ENCODE measurements at regions not wholly inside any gene's neighbourhood (a gene's known extent, or its start where the extent isn't known, plus 50 kb on each side); places are given as distances from the start of the nearest gene placed in this dataset.

DNA sequence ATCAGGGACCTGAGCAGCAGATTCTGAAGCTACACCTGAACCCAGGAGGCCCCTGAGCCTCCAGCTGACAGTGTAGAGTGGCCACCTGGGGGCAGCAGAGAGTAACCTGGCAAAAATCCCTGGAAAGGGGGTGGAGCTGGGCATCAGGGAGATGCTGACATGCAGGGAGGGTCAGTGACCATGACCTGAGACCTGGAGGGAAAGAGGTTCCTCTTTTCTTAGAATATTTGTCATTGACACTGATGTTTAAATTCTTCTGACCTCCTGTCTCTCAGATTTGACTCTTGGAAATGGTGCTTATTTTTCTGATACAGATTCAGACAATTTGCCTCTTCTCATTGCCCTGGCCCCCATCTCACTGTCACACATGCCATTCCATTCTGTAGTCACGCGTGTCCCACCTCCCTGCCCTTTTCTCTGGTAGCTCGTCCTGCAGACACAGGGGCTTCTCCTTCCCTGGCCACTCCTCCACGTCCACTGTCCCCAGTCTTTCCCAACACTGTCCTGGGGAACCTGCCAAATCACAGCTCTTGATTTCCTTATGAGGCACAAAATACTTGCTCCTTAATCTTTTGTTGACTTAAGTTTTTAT lies 117.2 kb upstream of the IGLL5 start:
- DNase-seq (no peak), ATAC-seq (ENCODE audit: low read depth) (peak; percentile 40)
- peaks cover 4% of the 10 kb centered on the region for H3K9me3 Mint-ChIP-seq
- no peaks in the 10 kb centered on the region for H3K36me3 Mint-ChIP-seq (ENCODE audit: low read depth)
- ChIA-PET POLR2A (interaction anchor here (0.8 kb wide), 1 partner anchor 25 kb away, joined by 4 read pairs; no protein-coding TSS in a partner anchor), CTCF (interaction anchor here (0.6 to 4.4 kb wide), 15 partner anchors 10 to 391 kb away, joined by 3 to 34 read pairs (median 5); no protein-coding TSS in a partner anchor)
- no peak overlapping the region for H3K4me3 Mint-ChIP-seq
- no peak overlapping the region for H3K27ac Mint-ChIP-seq
- H3K27me3 Mint-ChIP-seq = peaks cover 17% of the 10 kb centered on the region
- TF ChIP-seq, protein P1, sequence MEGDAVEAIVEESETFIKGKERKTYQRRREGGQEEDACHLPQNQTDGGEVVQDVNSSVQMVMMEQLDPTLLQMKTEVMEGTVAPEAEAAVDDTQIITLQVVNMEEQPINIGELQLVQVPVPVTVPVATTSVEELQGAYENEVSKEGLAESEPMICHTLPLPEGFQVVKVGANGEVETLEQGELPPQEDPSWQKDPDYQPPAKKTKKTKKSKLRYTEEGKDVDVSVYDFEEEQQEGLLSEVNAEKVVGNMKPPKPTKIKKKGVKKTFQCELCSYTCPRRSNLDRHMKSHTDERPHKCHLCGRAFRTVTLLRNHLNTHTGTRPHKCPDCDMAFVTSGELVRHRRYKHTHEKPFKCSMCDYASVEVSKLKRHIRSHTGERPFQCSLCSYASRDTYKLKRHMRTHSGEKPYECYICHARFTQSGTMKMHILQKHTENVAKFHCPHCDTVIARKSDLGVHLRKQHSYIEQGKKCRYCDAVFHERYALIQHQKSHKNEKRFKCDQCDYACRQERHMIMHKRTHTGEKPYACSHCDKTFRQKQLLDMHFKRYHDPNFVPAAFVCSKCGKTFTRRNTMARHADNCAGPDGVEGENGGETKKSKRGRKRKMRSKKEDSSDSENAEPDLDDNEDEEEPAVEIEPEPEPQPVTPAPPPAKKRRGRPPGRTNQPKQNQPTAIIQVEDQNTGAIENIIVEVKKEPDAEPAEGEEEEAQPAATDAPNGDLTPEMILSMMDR (IDR thresholded peaks at IDR 0.05) = peak; percentile 20
- peaks cover 28% of the 10 kb centered on the region for H3K4me1 Mint-ChIP-seq
- intact Hi-C loops (cut with micrococcal nuclease) = no loop called here

DNA sequence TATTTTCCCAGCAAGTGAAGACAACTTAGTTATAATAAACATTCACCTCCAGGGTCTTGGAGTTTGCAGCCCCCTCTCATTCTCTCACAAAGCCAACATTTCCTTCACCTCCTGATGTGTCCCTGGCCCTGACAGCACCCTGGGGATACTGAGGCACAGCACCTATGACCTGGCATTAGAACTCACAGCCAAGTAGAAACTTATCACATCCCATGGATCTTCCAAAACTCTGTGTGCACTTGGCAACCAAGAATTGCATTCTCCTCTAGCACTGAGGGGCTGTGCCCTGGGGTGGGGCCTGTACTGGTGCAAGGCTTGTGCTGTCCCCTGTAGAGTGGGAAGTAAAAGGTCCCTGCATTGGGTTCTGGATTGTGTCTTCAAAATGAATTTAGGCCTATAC lies 116.7 kb upstream of the IGLL5 start:
- intact Hi-C loops (cut with micrococcal nuclease) = no loop called here
- no peak for ATAC-seq (ENCODE audit: low read depth)
- Mint-ChIP-seq H3K9me3 (peaks cover 4% of the 10 kb centered on the region), H3K4me1 (peaks cover 31% of the 10 kb centered on the region), H3K27ac (no peak overlapping the region), H3K27me3 (peaks cover 17% of the 10 kb centered on the region), H3K4me3 (no peak overlapping the region), H3K36me3 (ENCODE audit: low read depth) (no peaks in the 10 kb centered on the region)
- TF ChIP-seq, protein P1 (IDR thresholded peaks at IDR 0.05) = no peak
- CTCF ChIA-PET = interaction anchor here (0.6 to 4.4 kb wide), 10 partner anchors 9 to 185 kb away, joined by 3 to 34 read pairs (median 5); no protein-coding TSS in a partner anchor
- POLR2A ChIA-PET = interaction anchor here (0.8 kb wide), 1 partner anchor 25 kb away, joined by 4 read pairs; no protein-coding TSS in a partner anchor
- DNase-seq = no peak

DNA sequence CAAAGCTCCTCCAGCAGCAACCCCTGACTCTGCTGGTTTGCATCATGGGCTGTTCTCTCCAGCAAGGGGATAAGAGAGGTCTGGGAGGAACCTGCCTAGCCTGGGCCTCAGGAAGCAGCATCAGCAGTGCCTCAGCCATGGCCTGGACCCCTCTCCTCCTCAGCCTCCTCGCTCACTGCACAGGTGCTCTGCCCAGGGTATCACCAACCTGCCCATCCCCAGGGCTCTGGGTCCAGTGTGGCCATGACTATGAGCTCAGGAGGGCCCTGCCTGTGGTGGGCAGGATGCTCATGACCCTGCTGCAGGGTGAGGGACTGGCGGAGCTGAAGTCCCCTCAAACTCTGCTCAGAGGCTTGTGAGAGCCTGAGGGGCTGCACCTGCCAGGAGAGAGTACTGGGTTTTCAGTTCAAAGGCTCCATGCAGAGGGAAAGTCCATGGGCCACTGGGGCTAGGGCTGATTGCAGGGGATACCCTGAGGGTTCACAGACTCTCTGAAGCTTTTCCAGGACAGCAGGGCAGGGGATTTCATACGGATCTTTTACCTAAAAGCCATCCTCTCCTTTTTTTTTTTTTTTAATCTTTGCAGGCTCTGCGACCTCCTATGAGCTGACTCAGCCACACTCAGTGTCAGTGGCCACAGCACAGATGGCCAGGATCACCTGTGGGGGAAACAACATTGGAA lies 115.8 kb upstream of the IGLL5 start:
- H3K4me1 Mint-ChIP-seq = peaks cover 31% of the 10 kb centered on the region
- DNase-seq = no peak
- intact Hi-C loops (cut with micrococcal nuclease) = no loop called here
- TF ChIP-seq, protein P1 (IDR thresholded peaks at IDR 0.05) = no peak
- ATAC-seq (ENCODE audit: low read depth) = no peak
- no peak overlapping the region for H3K27ac Mint-ChIP-seq
- H3K27me3 Mint-ChIP-seq = peaks cover 17% of the 10 kb centered on the region
- CTCF ChIA-PET = interaction anchor here (1.8 to 2.3 kb wide), 2 partner anchors 113 to 184 kb away, joined by 5 to 9 read pairs; no protein-coding TSS in a partner anchor
- no peak overlapping the region for H3K4me3 Mint-ChIP-seq
- no peaks in the 10 kb centered on the region for H3K36me3 Mint-ChIP-seq (ENCODE audit: low read depth)
- H3K9me3 Mint-ChIP-seq = peaks cover 4% of the 10 kb centered on the region
- POLR2A ChIA-PET = interaction anchor here (0.7 to 1.1 kb wide), 2 partner anchors 21 to 94 kb away, joined by 3 to 5 read pairs; no protein-coding TSS in a partner anchor

DNA sequence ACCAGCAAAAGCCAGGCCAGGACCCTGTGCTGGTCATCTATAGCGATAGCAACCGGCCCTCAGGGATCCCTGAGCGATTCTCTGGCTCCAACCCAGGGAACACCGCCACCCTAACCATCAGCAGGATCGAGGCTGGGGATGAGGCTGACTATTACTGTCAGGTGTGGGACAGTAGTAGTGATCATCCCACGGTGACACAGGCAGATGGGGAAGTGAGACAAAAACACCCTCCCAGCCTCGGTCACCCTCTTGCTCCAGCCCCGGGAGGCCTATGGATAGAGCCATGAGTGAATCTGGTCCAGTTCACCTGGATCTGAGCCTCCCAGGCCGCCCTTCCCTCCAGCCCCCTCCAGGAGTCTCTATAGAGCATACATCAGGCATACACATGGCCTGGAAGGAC lies 115.2 kb upstream of the IGLL5 start:
- ChIA-PET POLR2A (interaction anchor here (0.7 to 1.1 kb wide), 2 partner anchors 20 to 93 kb away, joined by 3 to 5 read pairs; no protein-coding TSS in a partner anchor), CTCF (interaction anchor here (1.8 to 2.3 kb wide), 2 partner anchors 112 to 184 kb away, joined by 5 to 9 read pairs; no protein-coding TSS in a partner anchor)
- H3K27ac Mint-ChIP-seq = no peak overlapping the region

More for the DNA sequence above, 115.2 kb upstream of the IGLL5 start:
- ATAC-seq (ENCODE audit: low read depth) (no peak), DNase-seq (no peak)
- TF ChIP-seq, protein P1 (IDR thresholded peaks at IDR 0.05) = no peak
- H3K27me3 Mint-ChIP-seq = peaks cover 14% of the 10 kb centered on the region
- intact Hi-C loops (cut with micrococcal nuclease) = no loop called here
- no peaks in the 10 kb centered on the region for H3K36me3 Mint-ChIP-seq (ENCODE audit: low read depth)
- peaks cover 4% of the 10 kb centered on the region for H3K9me3 Mint-ChIP-seq
- no peak overlapping the region for H3K4me3 Mint-ChIP-seq
- H3K4me1 Mint-ChIP-seq = peaks cover 31% of the 10 kb centered on the region

Measured in activated B cell treated with CpG ODN at 0.5 μM for 24 hours (primary cell).